H1 (cell line): ENCODE measurements at regions not wholly inside any gene's neighbourhood (a gene's known extent, or its start where the extent isn't known, plus 50 kb on each side); places are given as distances from the start of the nearest gene placed in this dataset.

Source experiments
- CHD1 ChIP-seq: IDR thresholded peaks from 2 replicates; pipeline ENCODE4 v1.6.1; 2012; ENCODE audit warnings: low read depth, low read length, improper control_type of control experiment
- CTCF ChIP-seq, 3 experiments: IDR thresholded peaks; 1 replicate in 2 of 3; 2 replicates in 1 of 3; pipeline versions ENCODE4 v1.5.1 to v1.6.1; 2011; ENCODE audit warnings: low read length in 3 of 3, mild to moderate bottlenecking in 3 of 3, inconsistent platforms in 2 of 3, low read depth in 1 of 3, moderate library complexity in 1 of 3; ENCODE audit not compliant: insufficient read depth in 1 of 3; ENCODE audit errors: control extremely low read depth in 1 of 3
- POU5F1 ChIP-seq: IDR thresholded peaks from 2 replicates; pipeline ENCODE4 v1.6.1; 2011; ENCODE audit warnings: low read depth, mild to moderate bottlenecking, low read length, moderate library complexity

GRCh38 chr1:233509526-233509925 is 104.4 kb upstream of the KCNK1 start (continued):
- TF ChIP-seq CTCF (IDR thresholded peaks at IDR 0.05; ENCODE audit: control extremely low read depth in 1 of 3, insufficient read depth in 1 of 3, low read depth in 1 of 3, low read length in 3 of 3) (no peak), CHD1 (no peak), POU5F1 (no peak)
